IMR-90 (cell line): ENCODE measurements at regions not wholly inside any gene's neighbourhood (a gene's known extent, or its start where the extent isn't known, plus 50 kb on each side); places are given as distances from the start of the nearest gene placed in this dataset.

Experiments
- ATAC-seq: fragments of 200-7000 bp; cut with Tn5 transposase; 2 replicates; pipeline ENCODE4 v1.9.1; 2020; ENCODE audit warnings: low read depth, mild to moderate bottlenecking, moderate library complexity
- BruUV-seq: library from RNA; stranded (reverse); fragments of 400-500 nt; replicated peaks from 2 replicates; lab custom pipeline; 2021; lab: Mats Ljungman, UMichigan
- CTCF ChIA-PET: fragments of 300-600 bp; formaldehyde crosslinking; extraction: SDS; loops from one replicate; lab custom pipeline; 2021; ENCODE audit warnings: antibody characterized with exemption; lab: Yijun Ruan, JAX
- POLR2A ChIA-PET: fragments of 300-600 bp; sonication (Branson Sonifier 250); formaldehyde crosslinking; loops from one replicate; lab custom pipeline; 2022; ENCODE audit warnings: antibody characterized with exemption; ENCODE audit not compliant: unreplicated experiment; lab: Charles Lee
- DNase-seq: peaks from one replicate; pipeline ENCODE4 v3.0.0; 2013
- H2AFZ ChIP-seq: replicated peaks from 2 replicates; pipeline ENCODE3; 2013; ENCODE audit warnings: low read length, mild to moderate bottlenecking; ENCODE audit not compliant: poor library complexity
- H2AK5ac ChIP-seq: 2 replicates; pipeline ENCODE4 v1.6.1; 2013; ENCODE audit warnings: low read depth, low read length, inconsistent platforms
- H2AK9ac ChIP-seq: replicated peaks from 2 replicates; pipeline ENCODE3; 2013; ENCODE audit warnings: mild to moderate bottlenecking, low read depth, low read length, moderate library complexity; ENCODE audit not compliant: poor library complexity
- H2BK120ac ChIP-seq: 2 replicates; pipeline ENCODE4 v1.6.1; 2013; ENCODE audit warnings: low read depth, low read length, inconsistent platforms
- H2BK15ac ChIP-seq: 3 replicates; pipeline ENCODE4 v1.6.1; 2013; ENCODE audit warnings: low read depth, low read length, inconsistent platforms
- H2BK20ac ChIP-seq: 2 replicates; pipeline ENCODE4 v1.6.1; 2013; ENCODE audit warnings: low read depth, mild to moderate bottlenecking, inconsistent platforms, low read length, moderate library complexity
- H2BK5ac ChIP-seq: 2 replicates; pipeline ENCODE4 v1.6.1; 2013; ENCODE audit warnings: mild to moderate bottlenecking, low read depth, low read length, inconsistent platforms; ENCODE audit not compliant: poor library complexity, severe bottlenecking
- H3K14ac ChIP-seq: replicated peaks from 2 replicates; pipeline ENCODE4 v1.6.1; 2013; ENCODE audit warnings: low read depth, low read length, inconsistent platforms
- H3K18ac ChIP-seq: 2 replicates; pipeline ENCODE4 v1.6.1; 2013; ENCODE audit warnings: low read depth, low read length, control low read depth
- H3K23ac ChIP-seq: 2 replicates; pipeline ENCODE4 v1.6.1; 2013; ENCODE audit warnings: low read depth, low read length, inconsistent platforms
- H3K27ac ChIP-seq: 2 replicates; pipeline ENCODE4 v1.5.1; 2013; ENCODE audit warnings: mild to moderate bottlenecking, control low read depth, low read length; ENCODE audit not compliant: insufficient read depth
- H3K27me3 ChIP-seq: 2 replicates; pipeline ENCODE4 v1.6.1; 2013; ENCODE audit warnings: low read length; ENCODE audit not compliant: control insufficient read depth, insufficient read depth
- H3K36me3 ChIP-seq: 2 replicates; pipeline ENCODE4 v1.6.1; 2013; ENCODE audit warnings: low read length, mixed read lengths; ENCODE audit not compliant: control insufficient read depth, insufficient read depth
- H3K4ac ChIP-seq: 2 replicates; pipeline ENCODE4 v1.6.1; 2013; ENCODE audit warnings: low read depth, low read length, inconsistent platforms
- H3K4me1 ChIP-seq: 2 replicates; pipeline ENCODE4 v1.6.1; 2013; ENCODE audit warnings: low read length, mixed read lengths; ENCODE audit not compliant: control insufficient read depth, insufficient read depth
- H3K4me2 ChIP-seq: 2 replicates; pipeline ENCODE4 v1.6.1; 2013; ENCODE audit warnings: low read depth, mild to moderate bottlenecking, control low read depth, low read length, moderate library complexity
- H3K4me3 ChIP-seq: 2 replicates; pipeline ENCODE4 v1.5.1; 2013; ENCODE audit warnings: low read depth, mild to moderate bottlenecking, control low read depth, low read length, moderate library complexity; ENCODE audit not compliant: insufficient read depth
- H3K56ac ChIP-seq: 2 replicates; pipeline ENCODE4 v1.6.1; 2013; ENCODE audit warnings: low read length, inconsistent platforms; ENCODE audit not compliant: insufficient read depth; ENCODE audit errors: extremely low read depth
- H3K79me1 ChIP-seq, 2 experiments: 2 replicates each; pipeline ENCODE4 v1.6.1; 2013; ENCODE audit warnings: low read length in 2 of 2, inconsistent platforms in 1 of 2, low read depth in 1 of 2
- H3K9ac ChIP-seq: 2 replicates; pipeline ENCODE4 v1.6.1; 2013; ENCODE audit warnings: low read depth, low read length, control low read depth
- H3K9me1 ChIP-seq: 2 replicates; pipeline ENCODE4 v1.6.1; 2013; ENCODE audit warnings: low read length, inconsistent platforms; ENCODE audit not compliant: insufficient read depth
- H3K9me3 ChIP-seq: 2 replicates; pipeline ENCODE4 v1.6.1; 2013; ENCODE audit warnings: low read length; ENCODE audit not compliant: control insufficient read depth, insufficient read depth
- H4K20me1 ChIP-seq: 2 replicates; pipeline ENCODE4 v1.6.1; 2013; ENCODE audit warnings: low read length, inconsistent platforms; ENCODE audit not compliant: insufficient read depth
- H4K5ac ChIP-seq: 2 replicates; pipeline ENCODE4 v1.6.1; 2013; ENCODE audit warnings: mild to moderate bottlenecking, low read depth, low read length, control low read depth
- H4K8ac ChIP-seq, 2 experiments: 2 replicates each; pipeline ENCODE4 v1.6.1; 2013; ENCODE audit warnings: low read depth in 2 of 2, low read length in 2 of 2, control low read depth in 1 of 2, inconsistent platforms in 1 of 2
- H4K91ac ChIP-seq: 2 replicates; pipeline ENCODE4 v1.6.1; 2013; ENCODE audit warnings: low read depth, low read length, inconsistent platforms; ENCODE audit not compliant: insufficient read depth
- BHLHE40 ChIP-seq: fragments of 150-350 bp; IDR thresholded peaks from 2 replicates; pipeline ENCODE4 v1.6.1; 2016; ENCODE audit warnings: mild to moderate bottlenecking, low read depth, low read length
- CEBPB ChIP-seq: IDR thresholded peaks from 2 replicates; pipeline ENCODE4 v1.6.1; 2012; ENCODE audit warnings: low read depth, low read length, improper control_type of control experiment
- CHD1 ChIP-seq: IDR thresholded peaks from 2 replicates; pipeline ENCODE4 v1.6.1; 2012; ENCODE audit warnings: low read depth, low read length, improper control_type of control experiment
- CTCF ChIP-seq: conservative IDR thresholded peaks from 2 replicates; pipeline ENCODE4 v1.5.1; 2012; ENCODE audit warnings: mild to moderate bottlenecking, low read depth, low read length, improper control_type of control experiment
- ELK1 ChIP-seq: fragments of 150-350 bp; IDR thresholded peaks from 2 replicates; pipeline ENCODE4 v1.6.1; 2016; ENCODE audit warnings: low read depth, mild to moderate bottlenecking, low read length, moderate library complexity, borderline replicate concordance
- FOS ChIP-seq: fragments of 150-350 bp; IDR thresholded peaks from 2 replicates; pipeline ENCODE4 v1.6.1; 2016; ENCODE audit warnings: low read depth, low read length
- MAFK ChIP-seq: IDR thresholded peaks from 2 replicates; pipeline ENCODE4 v1.6.1; 2012; ENCODE audit warnings: low read depth, low read length, improper control_type of control experiment
- MAZ ChIP-seq: IDR thresholded peaks from 2 replicates; pipeline ENCODE4 v1.6.1; 2012; ENCODE audit warnings: low read depth, mild to moderate bottlenecking, low read length, improper control_type of control experiment, moderate library complexity, borderline replicate concordance
- MXI1 ChIP-seq: IDR thresholded peaks from 2 replicates; pipeline ENCODE4 v1.6.1; 2012; ENCODE audit warnings: low read depth, mild to moderate bottlenecking, low read length, moderate library complexity, borderline replicate concordance
- NFE2L2 ChIP-seq: fragments of 150-350 bp; IDR thresholded peaks from 2 replicates; pipeline ENCODE4 v1.6.1; 2016; ENCODE audit warnings: low read depth, mild to moderate bottlenecking, low read length
- POLR2A ChIP-seq: IDR thresholded peaks from 2 replicates; pipeline ENCODE4 v1.6.1; 2012; ENCODE audit warnings: mild to moderate bottlenecking, low read depth, low read length
- RAD21 ChIP-seq: IDR thresholded peaks from 2 replicates; pipeline ENCODE4 v1.6.1; 2012; ENCODE audit warnings: low read length, improper control_type of control experiment
- RCOR1 ChIP-seq: IDR thresholded peaks from 2 replicates; pipeline ENCODE4 v1.6.1; 2012; ENCODE audit warnings: mild to moderate bottlenecking, low read length, improper control_type of control experiment; ENCODE audit not compliant: insufficient replicate concordance
- RFX5 ChIP-seq: IDR thresholded peaks from 2 replicates; pipeline ENCODE4 v1.8.0; 2012; ENCODE audit warnings: low read depth, mild to moderate bottlenecking, low read length, moderate library complexity
- SMC3 ChIP-seq: fragments of 150-350 bp; IDR thresholded peaks from 2 replicates; pipeline ENCODE4 v1.6.1; 2016; ENCODE audit warnings: low read depth, mild to moderate bottlenecking, antibody characterized with exemption, low read length, moderate library complexity
- USF2 ChIP-seq: fragments of 150-350 bp; IDR thresholded peaks from 2 replicates; pipeline ENCODE4 v1.6.1; 2017; ENCODE audit warnings: mild to moderate bottlenecking, antibody characterized with exemption, low read length, low read depth
- WGBS, 2 experiments: methylation state at CpG; one replicate each; pipeline versions ENCODE4 v1.1.5 to v1.1.7; 2013; ENCODE audit warnings: missing lambda C conversion rate in 2 of 2; ENCODE audit not compliant: insufficient read length in 1 of 2; ENCODE audit errors: extremely low coverage in 2 of 2; 5-methylcytosine and 5-hydroxymethylcytosine counted together
- dilution Hi-C: fragments of 300-500 bp; cut with HindIII; formaldehyde crosslinking; loops from one replicate; pipeline ENCODE4 v1.14.3; 2018; ENCODE audit warnings: low sequenced_read_pairs; ENCODE audit not compliant: unreplicated experiment
- in situ Hi-C: fragments of 300-500 bp; cut with MboI; formaldehyde crosslinking; loops from 3 replicates; pipeline ENCODE4 v1.14.3; 2019; ENCODE audit warnings: low sequenced_read_pairs, inconsistent platforms, mixed read lengths
- intact Hi-C: fragments of 100-400 bp; cut with micrococcal nuclease; formaldehyde crosslinking; loops from 2 replicates; pipeline ENCODE4 v1.10.0; 2022

GRCh38 chr18:35889677-35890076 is 82.8 kb upstream of the RMP24 start:
- Histone ChIP-seq H4K91ac (no peak overlapping the region), H2BK15ac (no peak overlapping the region), H3K27me3 (peaks cover 8% of the 10 kb centered on the region), H4K5ac (no peak overlapping the region), H3K4me1 (no peaks in the 10 kb centered on the region), H3K36me3 (no peaks in the 10 kb centered on the region), H3K27ac (no peak overlapping the region), H3K18ac (no peak overlapping the region), H3K4me3 (no peak overlapping the region), H3K9me3 (no peaks in the 10 kb centered on the region), H3K9me1 (no peaks in the 10 kb centered on the region), H2AFZ (no peak overlapping the region), H2BK5ac (no peak overlapping the region), H3K4me2 (no peak overlapping the region), H2BK20ac (no peak overlapping the region), H4K20me1 (no peaks in the 10 kb centered on the region), H4K8ac (no peak overlapping the region), H3K14ac (no peak overlapping the region), H3K4ac (no peak overlapping the region), H2BK120ac (no peak overlapping the region), H3K9ac (no peak overlapping the region), H3K56ac (no peak overlapping the region), H2AK9ac (no peak overlapping the region), H2AK5ac (no peak overlapping the region), H3K23ac (no peak overlapping the region), H3K79me1 (no peaks in the 10 kb centered on the region)
- DNase-seq = no peak
- dilution Hi-C loops = no loop called here
- TF ChIP-seq POLR2A = no peak
- TF ChIP-seq RCOR1 = no peak
- no peak for TF ChIP-seq MAFK
- TF ChIP-seq RFX5 = no peak
- no peak for TF ChIP-seq CHD1
- no peak for TF ChIP-seq SMC3
- no peak for TF ChIP-seq MAZ
- TF ChIP-seq USF2 = no peak
- no peak for TF ChIP-seq ELK1
- TF ChIP-seq CEBPB = no peak
- TF ChIP-seq BHLHE40 = no peak
- TF ChIP-seq FOS = no peak
- TF ChIP-seq NFE2L2 = no peak
- no peak for TF ChIP-seq CTCF
- no peak for TF ChIP-seq RAD21
- no peak for TF ChIP-seq MXI1
- in situ Hi-C loops = no loop called here
- ATAC-seq = no peak
- BruUV-seq = no TSS peak
- ChIA-PET CTCF (no interaction called here), POLR2A (no interaction called here)
- no CpG with 5 or more reads among the region's 1 CpG for WGBS, 2 experiments
- intact Hi-C loops = no loop called here
